Uterus (tissue), 2 donors: ENCODE measurements at regions not wholly inside any gene's neighbourhood (a gene's known extent, or its start where the extent isn't known, plus 50 kb on each side); places are given as distances from the start of the nearest gene placed in this dataset.

ENCODE experiments used
- CTCF ChIP-seq, 4 experiments: fragments of 200-600 bp in 2 of 4; fragments of 450-650 bp in 2 of 4; sonication (generic) in 2 of 4; IDR thresholded peaks; one replicate each; pipeline ENCODE4 v1.5.1; 2016 to 2019; ENCODE audit warnings: antibody characterized with exemption in 4 of 4, mild to moderate bottlenecking in 2 of 4, moderate library complexity in 1 of 4
- POLR2A ChIP-seq, 2 donors: fragments of 450-650 bp; IDR thresholded peaks; one replicate each; pipeline ENCODE4 v1.6.1; 2016; ENCODE audit warnings: antibody characterized with exemption in 2 of 2, mild to moderate bottlenecking in 1 of 2, moderate library complexity in 1 of 2

- TF ChIP-seq CTCF (IDR thresholded peaks at IDR 0.05) (no peak), POLR2A (IDR thresholded peaks at IDR 0.05) (no peak)
Observed at GRCh38 chr2:57981083-57981768, 65.4 kb upstream of the VRK2 start.
